ENCODE measurements at regions not wholly inside any gene's neighbourhood (a gene's known extent, or its start where the extent isn't known, plus 50 kb on each side); places are given as distances from the start of the nearest gene placed in this dataset.
A peak's percentile ranks its signal among the peaks of the same experiment; 100 is the strongest.
"Not testable (repeated sequence)": the region's sequence is repeated elsewhere in the genome, so short reads cannot be mapped to it uniquely, and the experiment has no call there.

DNA sequence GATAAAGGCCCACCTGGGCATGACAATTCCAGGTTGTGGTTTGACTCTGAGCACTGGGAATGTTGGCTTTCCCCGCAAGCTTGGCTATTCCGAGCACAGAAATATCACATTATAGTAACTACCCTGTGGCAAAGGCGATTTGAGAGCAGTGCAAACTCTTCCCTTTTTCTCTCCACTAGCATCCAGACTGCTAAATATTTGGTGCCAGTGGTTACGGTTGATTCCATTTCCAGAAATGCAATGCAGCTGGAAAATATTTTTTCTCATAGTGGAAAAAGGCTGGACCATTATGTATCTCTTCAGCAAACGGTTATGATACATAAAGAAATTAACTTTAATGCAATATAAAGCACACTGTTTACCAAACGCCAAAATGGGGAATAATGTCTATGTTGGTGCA lies 158.0 kb downstream of the ENC1 start:
- H3K27me3 Mint-ChIP-seq, result peaks cover 0 to 11% (median 0%) of the 10 kb centered on the region in 5 donors
- no peak overlapping the region for H3K27ac Mint-ChIP-seq
- H3K4me1 Mint-ChIP-seq, result peaks cover 0 to 2% (median 0%) of the 10 kb centered on the region in 4 donors
- H3K36me3 Mint-ChIP-seq, result no peaks in the 10 kb centered on the region
- no peaks in the 10 kb centered on the region for H3K9me3 Mint-ChIP-seq
- no peak for ATAC-seq
- POLR2A ChIA-PET, result no interaction called here
- no peak for DNase-seq
- H3K4me3 Mint-ChIP-seq, result no peak overlapping the region

DNA sequence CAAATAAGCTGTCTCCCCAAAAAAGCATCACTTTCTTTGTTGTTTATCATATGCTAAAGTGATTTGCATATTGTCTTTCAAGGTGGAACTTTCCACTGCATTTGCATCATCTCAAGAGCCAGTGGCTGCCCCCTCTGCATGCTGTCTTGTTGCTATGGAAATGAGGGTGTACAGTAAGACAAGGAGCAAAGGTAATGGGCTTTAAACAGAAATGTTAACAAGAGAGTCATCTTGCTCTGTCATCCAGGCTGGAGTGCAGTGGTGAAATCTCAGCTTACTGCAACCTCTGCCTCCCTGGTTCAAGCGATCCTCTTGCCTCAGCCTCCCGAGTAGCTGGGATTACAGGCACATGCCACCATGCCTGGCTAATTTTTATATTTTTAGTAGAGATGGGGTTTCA lies 159.2 kb downstream of the ENC1 start:
- H3K4me1 Mint-ChIP-seq, H3K27ac Mint-ChIP-seq, POLR2A ChIA-PET, H3K4me3 Mint-ChIP-seq, ATAC-seq, H3K36me3 Mint-ChIP-seq, H3K9me3 Mint-ChIP-seq, DNase-seq: not testable (repeated sequence)
- H3K27me3 Mint-ChIP-seq, result peaks cover 0 to 14% (median 0%) of the 10 kb centered on the region in 5 donors

DNA sequence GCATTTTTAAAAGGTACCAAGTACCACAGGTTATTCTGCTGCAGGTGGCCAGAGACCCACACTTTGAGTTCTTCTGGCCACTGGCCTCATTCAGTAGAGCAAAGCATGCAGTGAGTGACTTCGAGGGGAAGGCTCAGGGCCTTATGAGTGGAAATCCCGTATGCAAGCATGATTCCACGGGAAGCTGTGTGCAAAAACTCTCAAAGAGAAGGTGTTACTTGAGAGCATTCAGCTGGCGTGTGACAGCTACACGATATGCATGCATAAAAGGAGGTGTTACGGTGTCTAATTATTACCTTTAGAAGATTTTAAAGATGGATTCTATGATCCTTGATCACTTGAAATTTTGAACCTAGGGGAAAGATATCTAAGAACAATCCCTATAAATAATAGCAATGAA lies 160.3 kb downstream of the ENC1 start:
- H3K27ac Mint-ChIP-seq, result peak overlapping the region in 1 of 10 donors; percentile 15
- POLR2A ChIA-PET, result no interaction called here
- DNase-seq (no peak), ATAC-seq (no peak)
- no peaks in the 10 kb centered on the region for H3K9me3 Mint-ChIP-seq
- H3K27me3 Mint-ChIP-seq, result peaks cover 0 to 19% (median 3%) of the 10 kb centered on the region in 5 donors
- H3K4me1 Mint-ChIP-seq, result peaks cover 0 to 2% (median 0%) of the 10 kb centered on the region in 4 donors
- no peak overlapping the region for H3K4me3 Mint-ChIP-seq
- no peaks in the 10 kb centered on the region for H3K36me3 Mint-ChIP-seq

DNA sequence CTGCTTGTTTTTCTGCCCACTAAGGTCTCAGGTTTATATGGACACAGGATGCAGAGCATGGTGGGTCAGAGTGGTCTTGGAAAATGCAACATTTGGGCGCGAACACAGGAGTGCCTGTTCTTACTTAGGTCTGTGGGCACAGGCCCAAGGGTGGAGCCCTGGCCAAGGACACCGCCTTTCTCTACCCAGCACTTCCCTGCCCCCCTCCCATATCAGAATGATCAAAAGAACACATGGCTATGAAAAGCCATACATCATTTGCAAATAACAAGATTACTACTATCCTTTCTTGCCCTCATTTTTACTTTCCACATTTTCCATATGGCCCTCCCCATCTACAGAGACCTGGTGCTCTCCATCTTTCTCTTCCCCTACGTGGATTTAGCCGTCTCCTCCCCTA lies 162.2 kb downstream of the ENC1 start:
- H3K4me3 Mint-ChIP-seq, result no peak overlapping the region
- no peak overlapping the region for H3K27ac Mint-ChIP-seq
- peaks cover 0 to 2% (median 0%) of the 10 kb centered on the region in 4 donors for H3K4me1 Mint-ChIP-seq
- POLR2A ChIA-PET, result no interaction called here
- peaks cover 0 to 19% (median 7%) of the 10 kb centered on the region in 5 donors for H3K27me3 Mint-ChIP-seq
- DNase-seq, result no peak
- no peaks in the 10 kb centered on the region for H3K9me3 Mint-ChIP-seq
- no peaks in the 10 kb centered on the region for H3K36me3 Mint-ChIP-seq
- no peak for ATAC-seq

DNA sequence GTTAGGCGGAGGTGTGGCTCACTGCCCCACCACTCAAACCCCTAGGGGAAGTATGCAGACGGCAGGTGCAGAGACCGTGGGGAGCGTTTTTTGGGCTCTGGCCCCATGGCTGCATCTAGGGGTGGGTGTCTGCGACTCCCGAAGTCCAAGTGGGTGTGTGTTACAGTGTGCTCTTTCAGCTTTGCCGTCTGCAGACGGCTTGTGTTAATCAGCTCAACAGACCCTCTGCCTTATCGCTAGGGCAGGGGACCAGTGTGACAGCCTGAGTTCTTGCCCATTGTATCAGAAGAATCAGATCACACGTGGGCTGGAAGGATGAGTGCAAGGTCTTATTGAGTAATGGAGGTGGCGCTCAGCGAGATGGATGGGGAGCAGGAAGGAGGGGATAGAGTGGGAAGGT lies 162.8 kb downstream of the ENC1 start:
- H3K4me3 Mint-ChIP-seq, result no peak overlapping the region
- POLR2A ChIA-PET, result no interaction called here
- H3K9me3 Mint-ChIP-seq, result no peaks in the 10 kb centered on the region
- ATAC-seq (no peak), DNase-seq (no peak)
- no peaks in the 10 kb centered on the region for H3K36me3 Mint-ChIP-seq
- H3K4me1 Mint-ChIP-seq, result peaks cover 0 to 2% (median 0%) of the 10 kb centered on the region in 4 donors
- peaks cover 0 to 19% (median 7%) of the 10 kb centered on the region in 5 donors for H3K27me3 Mint-ChIP-seq
- no peak overlapping the region for H3K27ac Mint-ChIP-seq

DNA sequence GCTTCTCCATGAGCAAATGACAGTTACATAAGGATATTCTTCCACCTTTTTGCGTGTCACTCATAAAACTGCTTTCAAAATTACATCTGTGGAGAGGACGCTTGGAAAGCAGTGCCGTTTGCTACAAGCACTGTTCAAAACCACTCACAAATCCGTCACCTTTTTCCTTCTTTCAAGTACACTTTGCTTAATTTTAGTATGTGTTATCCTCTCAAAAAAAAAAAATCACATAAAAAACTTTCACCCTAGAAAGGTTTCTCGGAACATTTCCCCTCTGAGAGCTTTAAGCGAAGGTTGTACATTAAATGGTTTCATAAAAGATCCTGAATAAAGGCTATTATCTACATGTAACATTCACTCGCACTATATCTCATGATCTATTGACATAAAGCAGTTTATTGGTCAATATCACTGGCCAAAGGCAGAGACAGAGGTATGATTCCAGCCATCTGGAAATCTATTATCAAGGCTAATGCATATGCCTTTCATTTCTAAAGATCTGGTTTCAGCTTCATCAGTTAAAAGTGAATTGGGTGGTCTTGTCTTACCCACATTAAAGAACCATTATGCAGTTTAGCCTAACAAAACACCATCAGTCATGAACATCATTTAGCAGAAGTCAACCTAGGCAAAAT lies 163.6 kb downstream of the ENC1 start:
- no peak for ATAC-seq
- peaks cover 0 to 2% (median 0%) of the 10 kb centered on the region in 4 donors for H3K4me1 Mint-ChIP-seq
- POLR2A ChIA-PET, result no interaction called here
- H3K27ac Mint-ChIP-seq, result no peak overlapping the region
- H3K36me3 Mint-ChIP-seq, result no peaks in the 10 kb centered on the region
- H3K27me3 Mint-ChIP-seq, result peaks cover 0 to 22% (median 5%) of the 10 kb centered on the region in 5 donors
- DNase-seq, result no peak
- H3K9me3 Mint-ChIP-seq, result no peaks in the 10 kb centered on the region
- H3K4me3 Mint-ChIP-seq, result no peak overlapping the region

DNA sequence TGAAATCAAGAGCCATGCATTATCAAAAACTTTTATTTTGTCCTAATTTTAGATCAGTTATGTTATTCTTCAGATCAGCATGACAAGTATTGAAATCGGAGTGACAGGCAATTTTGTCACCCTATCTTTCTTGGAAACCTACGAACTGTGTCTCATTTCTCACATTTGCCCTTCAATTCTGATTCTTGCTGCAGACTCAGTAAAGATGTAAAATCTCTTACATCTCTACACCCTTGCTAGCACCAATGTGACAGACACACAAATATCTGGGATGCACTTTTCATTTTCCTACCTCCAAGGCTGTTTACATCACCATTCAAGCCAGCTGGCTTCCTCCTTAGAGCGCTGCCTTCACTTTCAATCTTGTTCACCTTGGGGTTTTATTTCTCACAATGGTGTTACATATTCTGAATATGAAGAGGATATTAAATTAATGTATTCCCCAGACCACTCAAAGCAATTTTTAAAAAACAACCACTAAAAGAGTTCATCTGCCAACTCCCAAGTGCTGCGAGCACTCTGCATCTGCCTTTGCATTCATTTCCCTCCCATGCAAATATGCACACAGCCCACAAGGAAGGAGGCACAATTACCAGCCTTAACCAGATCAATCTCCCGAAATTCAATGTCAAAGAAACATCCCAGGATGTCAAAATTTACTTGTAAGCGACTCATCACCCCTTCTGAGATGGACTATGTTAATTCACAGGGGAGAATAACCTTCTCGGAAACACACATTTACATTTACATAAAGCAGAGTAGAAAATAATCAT lies 164.3 kb downstream of the ENC1 start:
- DNase-seq (no peak), ATAC-seq (no peak)
- Mint-ChIP-seq H3K4me3 (no peak overlapping the region), H3K27me3 (peaks cover 0 to 22% (median 5%) of the 10 kb centered on the region in 5 donors), H3K9me3 (no peaks in the 10 kb centered on the region), H3K4me1 (peaks cover 0 to 2% (median 0%) of the 10 kb centered on the region in 4 donors), H3K36me3 (no peaks in the 10 kb centered on the region), H3K27ac (no peak overlapping the region)
- POLR2A ChIA-PET, result no interaction called here

DNA sequence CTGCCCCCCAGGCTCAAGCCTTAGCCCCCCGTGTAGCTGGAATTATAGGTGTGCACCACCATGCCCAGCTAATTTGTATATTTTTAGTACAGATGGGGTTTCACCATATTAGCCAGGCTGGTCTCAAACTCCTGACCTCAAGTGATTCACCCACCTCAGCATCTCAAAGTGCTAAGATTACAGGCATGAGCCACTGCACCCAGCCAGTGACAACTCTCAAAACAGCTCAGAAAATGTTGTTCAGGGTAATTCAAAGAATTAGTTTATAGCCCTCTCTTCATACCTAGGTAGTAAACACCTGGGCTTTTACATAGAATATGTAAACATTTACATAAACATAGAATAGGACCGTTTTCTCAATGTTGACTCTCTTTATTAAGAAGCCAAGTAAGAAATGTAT lies 168.7 kb downstream of the ENC1 start:
- Mint-ChIP-seq H3K4me3 (no peak overlapping the region), H3K36me3 (no peaks in the 10 kb centered on the region), H3K4me1 (peaks cover 0 to 2% (median 0%) of the 10 kb centered on the region in 4 donors), H3K27ac (no peak overlapping the region), H3K9me3 (no peaks in the 10 kb centered on the region), H3K27me3 (peaks cover 5 to 15% (median 10%) of the 10 kb centered on the region in 5 donors)
- ATAC-seq (no peak), DNase-seq (no peak)
- POLR2A ChIA-PET, result no interaction called here

DNA sequence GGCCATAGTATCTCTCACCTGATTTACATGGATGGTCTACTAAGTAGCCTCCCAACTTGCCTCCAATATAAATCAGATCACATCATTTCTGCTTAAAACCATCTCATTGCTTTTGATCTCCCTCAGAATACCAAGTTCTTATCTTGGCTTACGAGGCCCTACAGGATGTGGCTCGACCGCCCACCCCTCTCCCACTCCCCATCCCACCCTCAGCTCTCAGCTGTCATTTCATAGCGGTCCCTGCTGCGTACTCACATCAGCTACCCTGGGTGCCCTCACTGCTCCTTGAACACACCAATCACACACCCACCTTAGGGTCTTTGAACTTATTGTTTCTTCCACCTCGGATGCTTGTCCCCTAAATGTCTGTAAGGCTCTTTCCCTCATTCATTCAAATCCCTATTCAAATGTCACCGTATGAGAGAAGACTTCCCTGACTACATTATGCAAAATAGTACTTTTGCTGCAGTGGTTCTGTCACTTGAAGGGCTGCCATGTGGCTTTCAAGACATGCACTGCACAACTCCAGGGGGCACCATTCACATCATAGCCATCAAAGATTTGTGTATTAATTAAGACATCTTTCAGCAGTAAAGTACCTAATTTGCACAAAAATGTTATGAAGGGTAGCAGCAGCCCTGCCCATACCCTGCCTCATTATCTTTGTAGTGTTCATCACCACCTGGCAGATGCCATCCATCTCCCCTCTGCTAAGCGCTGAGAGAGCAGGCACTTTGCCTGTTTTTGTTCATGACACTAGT lies 171.1 kb downstream of the ENC1 start:
- no peaks in the 10 kb centered on the region for H3K36me3 Mint-ChIP-seq
- H3K4me3 Mint-ChIP-seq, result no peak overlapping the region
- no peaks in the 10 kb centered on the region for H3K9me3 Mint-ChIP-seq
- POLR2A ChIA-PET, result no interaction called here
- no peak for ATAC-seq
- H3K4me1 Mint-ChIP-seq, result peaks cover 0 to 2% (median 0%) of the 10 kb centered on the region in 4 donors
- H3K27ac Mint-ChIP-seq, result no peak overlapping the region
- DNase-seq, result no peak
- peaks cover 3 to 13% (median 7%) of the 10 kb centered on the region in 5 donors for H3K27me3 Mint-ChIP-seq

DNA sequence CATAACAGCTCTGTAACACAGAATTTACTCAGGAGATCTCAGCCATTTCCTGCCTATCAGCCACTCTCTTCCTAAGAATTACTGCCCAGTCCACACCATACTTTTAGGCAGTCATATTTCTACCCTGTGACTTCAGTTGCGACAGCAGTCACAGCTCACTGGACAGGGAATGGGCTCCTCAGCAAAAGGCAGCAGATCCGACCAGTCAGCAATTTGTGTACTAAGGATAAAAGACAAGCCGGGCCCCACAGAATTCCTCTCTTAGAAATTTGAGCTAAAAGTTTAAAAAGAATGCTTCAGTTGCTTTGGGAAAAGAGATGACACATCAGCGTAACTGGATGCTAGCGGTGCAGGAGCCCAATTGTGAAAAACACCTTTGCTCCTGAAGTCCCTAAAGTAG lies 172.1 kb downstream of the ENC1 start:
- Mint-ChIP-seq H3K4me3 (no peak overlapping the region), H3K36me3 (no peaks in the 10 kb centered on the region), H3K9me3 (no peaks in the 10 kb centered on the region), H3K4me1 (peaks cover 0 to 2% (median 0%) of the 10 kb centered on the region in 4 donors), H3K27ac (no peak overlapping the region), H3K27me3 (peaks cover 4 to 13% (median 7%) of the 10 kb centered on the region in 5 donors)
- POLR2A ChIA-PET, result no interaction called here
- DNase-seq (no peak), ATAC-seq (no peak)

DNA sequence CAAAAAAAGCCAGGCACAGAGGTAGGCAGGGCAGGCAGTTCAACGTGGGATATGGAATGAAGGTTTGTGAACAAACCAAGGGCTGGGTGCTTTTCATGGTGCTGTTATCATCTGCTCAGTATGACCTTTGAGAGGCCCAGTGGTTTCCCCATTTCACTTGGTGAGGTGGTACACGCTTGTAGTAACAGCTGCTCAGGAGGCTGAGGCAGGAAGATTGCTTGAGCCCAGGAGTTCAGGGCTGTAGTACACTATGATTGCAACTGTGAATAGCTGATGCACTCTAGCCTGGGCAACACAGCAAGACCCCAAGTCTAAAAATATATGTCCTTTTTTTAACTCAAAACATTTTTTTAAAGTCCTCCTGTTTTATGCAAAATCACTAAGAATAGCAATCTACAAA lies 174.8 kb downstream of the ENC1 start:
- Mint-ChIP-seq H3K27me3 (peaks cover 6 to 13% (median 11%) of the 10 kb centered on the region in 5 donors), H3K9me3 (no peaks in the 10 kb centered on the region), H3K27ac (no peak overlapping the region), H3K36me3 (no peaks in the 10 kb centered on the region), H3K4me1 (peaks cover 0 to 2% (median 0%) of the 10 kb centered on the region in 4 donors), H3K4me3 (no peak overlapping the region)
- ATAC-seq (no peak), DNase-seq (no peak)
- POLR2A ChIA-PET, result no interaction called here

DNA sequence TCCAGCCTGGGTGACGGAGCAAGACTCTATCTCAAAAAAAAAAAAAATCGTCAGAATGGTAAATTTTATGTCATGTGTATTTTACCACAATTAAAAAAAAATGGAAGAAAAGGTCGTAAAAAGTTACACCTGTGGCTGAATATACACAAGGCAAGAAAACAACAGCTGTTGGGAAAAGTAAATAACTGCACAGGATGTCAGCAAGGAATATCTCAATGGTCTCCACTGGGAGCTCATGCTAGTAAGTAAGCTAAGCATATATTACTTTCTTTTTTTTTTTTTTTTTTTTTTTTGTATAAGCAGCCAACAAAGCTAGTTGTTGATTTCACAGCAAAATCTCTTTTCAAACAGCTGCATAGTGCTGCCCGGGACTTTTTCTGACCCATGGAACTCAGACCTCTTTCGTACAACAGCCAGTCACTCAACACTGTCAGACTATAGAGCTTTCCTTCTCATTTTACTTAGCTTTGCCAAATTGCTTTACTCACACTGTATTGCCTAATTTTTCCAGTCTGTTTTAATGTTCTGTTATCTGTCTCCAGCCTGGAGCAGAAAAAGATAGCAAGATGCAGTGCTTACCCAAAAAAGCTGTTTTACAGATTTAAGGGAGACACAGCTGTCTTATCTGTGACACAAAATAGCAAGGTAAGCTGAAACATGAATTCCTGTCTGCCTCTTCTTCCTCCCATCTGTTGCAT lies 175.9 kb downstream of the ENC1 start:
- H3K4me1 Mint-ChIP-seq, result peaks cover 0 to 2% (median 0%) of the 10 kb centered on the region in 4 donors
- H3K27ac Mint-ChIP-seq, result no peak overlapping the region
- no peaks in the 10 kb centered on the region for H3K9me3 Mint-ChIP-seq
- ATAC-seq (no peak), DNase-seq (no peak)
- peaks cover 6 to 11% (median 9%) of the 10 kb centered on the region in 5 donors for H3K27me3 Mint-ChIP-seq
- no peaks in the 10 kb centered on the region for H3K36me3 Mint-ChIP-seq
- POLR2A ChIA-PET, result interaction anchor here (0.7 kb wide), 1 partner anchor 198 kb away, joined by 3 read pairs; no protein-coding TSS in a partner anchor
- H3K4me3 Mint-ChIP-seq, result no peak overlapping the region

All from naive thymus-derived CD8-positive, alpha-beta T cell (primary cell).